Effector memory CD4-positive, alpha-beta T cell (primary cell): ENCODE measurements at regions not wholly inside any gene's neighbourhood (a gene's known extent, or its start where the extent isn't known, plus 50 kb on each side); places are given as distances from the start of the nearest gene placed in this dataset.
"Not testable (repeated sequence)": the region's sequence is repeated elsewhere in the genome, so short reads cannot be mapped to it uniquely, and the experiment has no call there.

Experiments used
- DNase-seq, 3 donors: peaks; one replicate each; pipeline ENCODE4 v3.0.0-alpha.2; 2020
- H3K27ac ChIP-seq: 2 replicates; pipeline ENCODE4 v1.7.0; 2013; ENCODE audit warnings: mild to moderate bottlenecking, low read length, moderate library complexity; ENCODE audit not compliant: insufficient read depth, poor library complexity, severe bottlenecking
- H3K27me3 ChIP-seq: replicated peaks from 2 replicates; pipeline ENCODE4 v1.7.0; 2013; ENCODE audit warnings: mild to moderate bottlenecking, low read length; ENCODE audit not compliant: insufficient read depth, control insufficient read depth, poor library complexity, severe bottlenecking
- H3K36me3 ChIP-seq: 2 replicates; pipeline ENCODE4 v1.7.0; 2013; ENCODE audit warnings: mild to moderate bottlenecking, low read length, moderate library complexity; ENCODE audit not compliant: control insufficient read depth, insufficient read depth
- H3K4me1 ChIP-seq: 2 replicates; pipeline ENCODE4 v1.7.0; 2013; ENCODE audit warnings: low read length, mild to moderate bottlenecking; ENCODE audit not compliant: control insufficient read depth, insufficient read depth, poor library complexity, severe bottlenecking
- H3K4me3 ChIP-seq: 2 replicates; pipeline ENCODE4 v1.7.0; 2013; ENCODE audit warnings: low read length, low read depth, mild to moderate bottlenecking; ENCODE audit not compliant: insufficient read depth, poor library complexity, severe bottlenecking
- H3K9me3 ChIP-seq: 2 replicates; pipeline ENCODE4 v1.7.0; 2013; ENCODE audit warnings: mild to moderate bottlenecking, low read length, moderate library complexity; ENCODE audit not compliant: control insufficient read depth

- DNase-seq, H3K27me3 ChIP-seq, H3K27ac ChIP-seq, H3K4me1 ChIP-seq, H3K9me3 ChIP-seq, H3K36me3 ChIP-seq, H3K4me3 ChIP-seq: not testable (repeated sequence)
Measured at GRCh38 chr3:185306286-185306685, 52.4 kb upstream of the EHHADH start.

- no peak for DNase-seq
- H3K27ac ChIP-seq, result no peak overlapping the region
Measured at GRCh38 chr3:185306847-185307246, 53.0 kb upstream of the EHHADH start.

GRCh38 chr3:185308126-185308754 lies 54.4 kb upstream of the EHHADH start:
- Histone ChIP-seq H3K4me3 (no peak overlapping the region), H3K4me1 (no peaks in the 10 kb centered on the region), H3K9me3 (no peaks in the 10 kb centered on the region), H3K27me3 (no peaks in the 10 kb centered on the region), H3K36me3 (no peaks in the 10 kb centered on the region), H3K27ac (no peak overlapping the region)
- DNase-seq, result peak in 1 of 3 donors; percentile 6

More at GRCh38 chr3:185306847-185307246, 53.0 kb upstream of the EHHADH start:
- no peaks in the 10 kb centered on the region for H3K4me1 ChIP-seq
- no peaks in the 10 kb centered on the region for H3K9me3 ChIP-seq
- H3K27me3 ChIP-seq, result no peaks in the 10 kb centered on the region
- H3K36me3 ChIP-seq, result no peaks in the 10 kb centered on the region
- H3K4me3 ChIP-seq, result no peak overlapping the region

- Histone ChIP-seq H3K4me3 (no peak overlapping the region), H3K27me3 (no peaks in the 10 kb centered on the region), H3K36me3 (no peaks in the 10 kb centered on the region), H3K4me1 (no peaks in the 10 kb centered on the region), H3K27ac (no peak overlapping the region), H3K9me3 (no peaks in the 10 kb centered on the region)
- DNase-seq, result no peak
Measured at GRCh38 chr3:185309302-185309701, 53.6 kb upstream of the MAP3K13 start.

- Histone ChIP-seq H3K4me1 (no peaks in the 10 kb centered on the region), H3K27ac (no peak overlapping the region)
- no peak for DNase-seq
Measured at GRCh38 chr3:185309795-185310194, 53.1 kb upstream of the MAP3K13 start.

GRCh38 chr3:185311991-185312390 lies 50.9 kb upstream of the MAP3K13 start:
- no peak for DNase-seq
- H3K4me1 ChIP-seq, result no peaks in the 10 kb centered on the region
- H3K27me3 ChIP-seq, result no peaks in the 10 kb centered on the region
- H3K27ac ChIP-seq, result no peak overlapping the region
- H3K36me3 ChIP-seq, result no peaks in the 10 kb centered on the region
- H3K4me3 ChIP-seq, result no peak overlapping the region
- no peaks in the 10 kb centered on the region for H3K9me3 ChIP-seq

More at GRCh38 chr3:185309795-185310194, 53.1 kb upstream of the MAP3K13 start:
- Histone ChIP-seq H3K27me3 (no peaks in the 10 kb centered on the region), H3K9me3 (no peaks in the 10 kb centered on the region), H3K36me3 (no peaks in the 10 kb centered on the region), H3K4me3 (no peak overlapping the region)
